GM18517 (cell line): ENCODE measurements at regions not wholly inside any gene's neighbourhood (a gene's known extent, or its start where the extent isn't known, plus 50 kb on each side); places are given as distances from the start of the nearest gene placed in this dataset.

Source experiments
- ATAC-seq: cut with Tn5 transposase; IDR thresholded peaks from one replicate; pipeline ENCODE4 v1.9.1; 2021; ENCODE audit warnings: mild to moderate bottlenecking, moderate library complexity; ENCODE audit not compliant: unreplicated experiment

GRCh38 chr6:102562713-102563112 lies 1169.2 kb downstream of the GRIK2 start:
- no peak for ATAC-seq

DNA sequence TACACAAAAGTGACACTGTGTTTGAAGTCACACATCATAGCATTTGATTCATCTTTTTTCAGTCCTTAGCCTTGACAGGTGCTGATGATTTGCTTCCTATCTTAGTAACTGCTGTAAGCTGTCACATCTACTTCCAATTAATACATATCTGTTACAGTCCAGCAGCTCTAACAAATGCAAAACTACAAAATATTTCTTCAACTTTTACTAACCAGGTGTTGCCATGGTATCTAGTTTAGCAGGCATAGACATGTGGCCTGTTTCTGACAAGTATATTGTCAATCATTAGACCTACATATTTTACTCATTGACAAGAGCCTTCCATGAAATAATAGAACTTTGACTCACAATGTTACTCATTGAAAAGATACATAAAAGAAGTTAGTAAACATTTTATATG lies 1159.7 kb downstream of the GRIK2 start:
- no peak for ATAC-seq

- no peak for ATAC-seq
Measured at GRCh38 chr6:102549221-102549874, 1155.8 kb downstream of the GRIK2 start.

- no peak for ATAC-seq
Measured at GRCh38 chr6:102525336-102525735, 1131.8 kb downstream of the GRIK2 start.

DNA sequence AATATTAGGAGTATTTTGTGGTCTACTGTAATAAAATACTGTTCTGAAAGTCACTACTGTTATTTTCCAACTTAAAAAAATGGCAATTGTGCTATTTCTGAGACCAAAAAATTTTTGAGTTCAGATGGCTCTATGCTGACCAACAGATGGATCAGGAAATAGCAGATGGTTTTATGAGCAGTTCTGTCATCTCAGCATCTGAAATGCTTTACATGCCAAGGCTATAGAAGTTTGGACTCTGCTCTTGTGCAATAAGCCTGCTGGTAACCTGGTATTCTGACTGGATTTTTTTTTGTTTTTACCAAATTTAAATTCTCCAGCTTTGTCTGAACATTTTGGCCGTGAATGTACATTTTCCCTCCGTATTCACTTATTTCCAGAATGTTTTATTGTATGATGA lies 1127.5 kb downstream of the GRIK2 start:
- ATAC-seq: no peak

GRCh38 chr6:102517506-102517905 lies 1124.0 kb downstream of the GRIK2 start:
- ATAC-seq: no peak

GRCh38 chr6:102501615-102502014 lies 1108.1 kb downstream of the GRIK2 start:
- peak; percentile 80 for ATAC-seq

DNA sequence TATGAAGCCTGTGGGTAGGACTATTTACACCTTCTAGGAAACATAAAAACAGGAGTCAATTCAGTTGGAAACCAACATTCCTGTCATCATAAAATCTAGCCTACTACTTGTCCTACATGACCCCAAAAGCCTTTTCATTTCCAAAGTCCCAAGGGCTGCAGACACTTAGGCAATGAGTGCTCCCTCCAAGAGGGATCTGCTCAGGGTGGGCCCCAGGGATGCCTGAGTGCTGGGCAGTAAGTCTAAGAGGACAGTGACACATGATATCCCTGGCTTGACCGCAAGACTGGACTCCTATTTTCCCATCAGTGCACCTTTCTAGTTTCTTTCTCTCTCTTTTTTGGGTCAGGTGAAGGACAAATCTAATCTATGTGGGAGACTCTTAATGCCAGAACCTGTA lies 1101.3 kb downstream of the GRIK2 start:
- ATAC-seq: no peak

DNA sequence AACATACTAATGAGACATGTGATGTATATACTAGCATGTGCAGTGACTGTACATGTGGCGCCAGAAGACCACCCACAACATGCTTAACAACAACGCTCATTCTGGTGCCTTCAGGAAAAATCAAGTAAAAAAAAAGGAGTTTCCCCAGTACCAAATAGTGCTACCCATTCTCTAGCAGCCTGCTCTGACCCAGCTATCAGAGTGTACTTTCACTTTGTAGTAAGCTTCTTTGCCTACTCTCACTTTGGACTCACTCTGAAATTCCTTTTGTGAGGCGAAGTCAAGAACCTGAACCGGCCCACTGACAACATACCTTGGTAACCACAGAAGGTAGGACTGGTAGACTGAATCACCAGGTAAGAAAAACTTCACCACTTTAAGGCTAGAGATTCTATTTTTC lies 1100.0 kb downstream of the GRIK2 start:
- ATAC-seq: no peak

DNA sequence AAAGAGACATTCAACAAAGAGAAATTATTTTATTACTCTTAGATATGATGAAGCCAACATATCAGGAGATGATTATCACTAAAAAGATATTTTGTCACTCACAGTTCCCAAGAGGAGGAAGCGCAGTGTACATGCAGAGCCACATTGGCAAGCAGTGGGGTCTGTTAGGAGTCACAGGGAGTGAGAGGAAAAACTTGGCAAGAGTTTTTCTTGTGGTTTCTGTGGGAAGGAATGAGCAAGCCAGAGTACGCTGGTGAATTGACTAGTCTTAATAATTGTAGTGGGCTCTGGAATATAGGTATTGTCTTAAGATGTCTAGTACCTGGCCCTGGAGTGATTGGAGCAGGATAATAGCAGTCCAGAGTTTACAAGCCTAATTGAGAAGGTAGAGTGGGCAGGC lies 1095.2 kb downstream of the GRIK2 start:
- no peak for ATAC-seq

DNA sequence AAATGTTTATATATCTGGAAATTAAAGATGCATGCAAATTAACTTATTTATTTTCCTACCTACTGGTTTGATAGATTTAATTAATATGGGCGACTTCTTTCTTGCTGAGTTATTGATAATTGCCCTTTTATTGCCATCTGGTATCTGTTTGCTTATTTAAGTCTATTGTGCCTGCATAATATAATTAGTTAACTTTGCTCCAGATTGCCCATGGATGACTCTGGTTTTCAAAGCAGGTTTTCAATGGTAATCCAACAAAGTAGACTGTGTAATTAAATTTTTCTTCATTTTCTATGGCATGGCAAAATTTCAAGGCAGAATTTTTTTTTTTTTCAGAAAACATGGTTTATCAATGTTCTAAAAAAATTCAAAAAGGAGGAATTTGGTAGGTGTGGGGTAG lies 1092.0 kb downstream of the GRIK2 start:
- ATAC-seq: no peak

- no peak for ATAC-seq
Measured at GRCh38 chr6:102474041-102474807, 1080.7 kb downstream of the GRIK2 start.

DNA sequence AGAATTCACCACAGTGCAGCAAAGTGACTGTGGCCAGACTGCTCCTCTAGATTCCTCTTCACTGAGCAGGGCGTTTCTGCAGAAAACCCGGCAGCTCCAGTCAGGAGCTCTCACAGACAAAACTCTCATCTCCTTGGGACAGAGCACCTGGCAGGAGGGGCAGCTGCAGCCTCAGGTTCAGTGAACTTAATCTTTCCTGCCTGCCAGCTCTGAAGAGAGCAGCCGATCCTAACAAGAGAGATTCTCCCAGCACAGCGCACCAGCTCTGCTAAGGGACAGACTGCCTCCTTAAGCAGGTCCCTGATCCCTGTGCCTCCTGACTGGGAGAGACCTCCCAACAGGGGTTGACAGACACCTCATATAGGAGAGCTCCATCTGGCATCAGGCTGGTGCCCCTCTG lies 1065.5 kb downstream of the GRIK2 start:
- no peak for ATAC-seq

GRCh38 chr6:102438171-102438570 lies 1044.7 kb downstream of the GRIK2 start:
- no peak for ATAC-seq

DNA sequence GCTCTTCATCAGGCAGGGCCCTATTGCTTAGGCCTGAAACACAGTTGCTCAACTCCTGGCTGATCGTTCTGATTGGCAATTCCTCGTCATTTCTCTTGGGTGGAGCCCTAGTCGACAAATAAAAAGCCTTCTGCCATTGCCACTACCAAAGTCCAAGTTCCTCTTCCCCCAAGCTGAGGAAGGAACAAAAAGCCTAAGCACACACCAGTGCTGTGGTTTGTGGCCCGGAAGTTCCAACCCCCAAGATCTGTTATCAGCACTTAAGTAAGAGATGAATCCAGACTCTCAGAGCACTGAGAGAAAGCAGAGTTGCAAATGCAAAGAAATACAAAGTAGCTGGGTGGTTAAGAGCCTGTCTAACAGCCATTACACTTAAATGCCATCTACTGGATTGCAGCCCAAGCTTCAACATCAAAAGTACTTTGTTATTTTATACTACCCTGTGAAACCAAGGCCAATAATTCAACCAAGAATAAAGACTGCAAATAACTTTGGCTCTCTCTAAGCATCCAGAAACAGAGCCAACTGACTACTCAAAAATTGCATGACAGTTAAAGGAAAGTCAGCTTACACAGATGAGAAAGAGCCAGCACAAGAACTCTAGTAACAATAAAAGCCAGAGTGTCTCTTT lies 1024.0 kb downstream of the GRIK2 start:
- ATAC-seq: no peak

GRCh38 chr6:102415891-102416290 lies 1022.4 kb downstream of the GRIK2 start:
- ATAC-seq: no peak

- ATAC-seq: no peak
Measured at GRCh38 chr6:102411796-102412195, 1018.3 kb downstream of the GRIK2 start.

DNA sequence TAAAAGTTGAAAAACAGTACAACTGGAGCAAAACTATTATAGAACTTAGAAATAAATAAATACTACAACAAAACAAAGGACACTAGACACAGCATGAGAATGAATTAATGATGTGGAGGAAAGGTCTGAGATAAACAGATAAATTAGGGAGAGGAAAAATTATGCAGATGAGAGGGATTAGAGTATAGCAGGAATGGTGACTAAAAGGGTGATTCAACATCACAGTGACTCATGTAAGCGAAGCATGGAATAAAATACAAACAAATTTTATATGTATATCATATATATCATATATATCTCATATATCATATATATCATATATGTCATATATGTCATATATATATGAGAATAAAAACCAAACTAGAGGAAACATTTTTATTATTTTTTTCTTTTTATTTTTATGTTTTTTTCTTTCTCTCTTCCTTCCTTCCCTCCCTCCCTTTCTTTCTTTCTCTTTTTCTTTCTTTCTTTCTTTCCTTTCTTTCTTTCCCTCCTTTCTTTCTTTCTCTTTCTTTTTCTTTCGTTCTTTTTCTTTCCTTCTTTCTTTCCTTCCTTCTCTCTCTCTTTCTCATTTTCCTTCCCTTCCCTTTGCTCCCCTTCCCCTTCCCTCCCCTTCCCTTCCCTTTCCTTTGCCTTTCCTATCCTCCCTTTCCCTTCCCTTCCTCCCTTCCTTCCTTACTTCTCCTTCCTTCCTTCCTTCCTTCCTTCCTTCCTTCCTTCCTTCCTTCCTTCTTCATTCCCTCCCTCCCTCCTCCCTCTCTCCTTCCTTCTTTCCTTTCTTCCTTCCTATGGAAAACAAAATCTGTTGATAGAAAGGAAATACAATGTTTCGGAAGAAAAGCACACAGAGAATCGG lies 1014.6 kb downstream of the GRIK2 start:
- no peak for ATAC-seq

- no peak for ATAC-seq
Measured at GRCh38 chr6:102405860-102406259, 1012.4 kb downstream of the GRIK2 start.

- ATAC-seq: no peak
Measured at GRCh38 chr6:102402635-102403329, 1009.3 kb downstream of the GRIK2 start.
